ENCODE measurements at regions not wholly inside any gene's neighbourhood (a gene's known extent, or its start where the extent isn't known, plus 50 kb on each side); places are given as distances from the start of the nearest gene placed in this dataset.

GRCh38 chr18:25962919-25963318 is 127.5 kb downstream of the SS18 start:
- TF ChIP-seq EZH2 (IDR thresholded peaks at IDR 0.05; ENCODE audit: borderline replicate concordance, low read depth, low read length, poor library complexity, severe bottlenecking) (no peak), CTCF (conservative IDR thresholded peaks at IDR 0.05; ENCODE audit: low read depth, low read length) (no peak)
- CTCF ChIA-PET: no interaction called here
- DNase-seq (ENCODE audit: low spot score): no peak
- Histone ChIP-seq H3K27ac (ENCODE audit: low read depth, low read length, poor library complexity, severe bottlenecking) (no peak overlapping the region), H3K9me3 (ENCODE audit: low read depth, low read length, poor library complexity, severe bottlenecking) (no peaks in the 10 kb centered on the region), H3K27me3 (replicated peaks; ENCODE audit: insufficient read depth, low read depth, low read length, poor library complexity) (no peaks in the 10 kb centered on the region), H3K36me3 (ENCODE audit: insufficient read depth, low read length, poor library complexity, severe bottlenecking) (no peaks in the 10 kb centered on the region), H3K4me3 (ENCODE audit: low read depth, low read length, poor library complexity, severe bottlenecking) (no peak overlapping the region), H3K4me1 (ENCODE audit: insufficient read depth, low read length, poor library complexity, severe bottlenecking) (no peaks in the 10 kb centered on the region)
- no TSS peak for BruUV-seq (replicated peaks)
- intact Hi-C loops (cut with micrococcal nuclease; ENCODE audit: unreplicated experiment): loop anchor here (5.0 kb wide), 1 partner anchor 51 kb away; no protein-coding TSS in a partner anchor
- POLR2A ChIA-PET (ENCODE audit: low non-redundant PET): no interaction called here

GRCh38 chr18:25962176-25962575 is 128.2 kb downstream of the SS18 start:
- ChIA-PET CTCF (no interaction called here), POLR2A (ENCODE audit: low non-redundant PET) (no interaction called here)
- H3K9me3 ChIP-seq (ENCODE audit: low read depth, low read length, poor library complexity, severe bottlenecking): no peaks in the 10 kb centered on the region
- no peak for DNase-seq (ENCODE audit: low spot score)
- H3K27me3 ChIP-seq (replicated peaks; ENCODE audit: insufficient read depth, low read depth, low read length, poor library complexity): no peaks in the 10 kb centered on the region
- H3K27ac ChIP-seq (ENCODE audit: low read depth, low read length, poor library complexity, severe bottlenecking): no peak overlapping the region
- H3K4me1 ChIP-seq (ENCODE audit: insufficient read depth, low read length, poor library complexity, severe bottlenecking): no peaks in the 10 kb centered on the region
- no peak for TF ChIP-seq CTCF (conservative IDR thresholded peaks at IDR 0.05; ENCODE audit: low read depth, low read length)
- TF ChIP-seq EZH2 (IDR thresholded peaks at IDR 0.05; ENCODE audit: borderline replicate concordance, low read depth, low read length, poor library complexity, severe bottlenecking): no peak
- no TSS peak for BruUV-seq (replicated peaks)
- H3K4me3 ChIP-seq (ENCODE audit: low read depth, low read length, poor library complexity, severe bottlenecking): no peak overlapping the region
- H3K36me3 ChIP-seq (ENCODE audit: insufficient read depth, low read length, poor library complexity, severe bottlenecking): no peaks in the 10 kb centered on the region
- intact Hi-C loops (cut with micrococcal nuclease; ENCODE audit: unreplicated experiment): loop anchor here (5.0 kb wide), 1 partner anchor 50 kb away; no protein-coding TSS in a partner anchor

- no peaks in the 10 kb centered on the region for H3K4me1 ChIP-seq (ENCODE audit: insufficient read depth, low read length, poor library complexity, severe bottlenecking)
- no peaks in the 10 kb centered on the region for H3K9me3 ChIP-seq (ENCODE audit: low read depth, low read length, poor library complexity, severe bottlenecking)
- H3K4me3 ChIP-seq (ENCODE audit: low read depth, low read length, poor library complexity, severe bottlenecking): no peak overlapping the region
- POLR2A ChIA-PET (ENCODE audit: low non-redundant PET): no interaction called here
- no peaks in the 10 kb centered on the region for H3K27me3 ChIP-seq (replicated peaks; ENCODE audit: insufficient read depth, low read depth, low read length, poor library complexity)
- CTCF ChIA-PET: no interaction called here
- H3K36me3 ChIP-seq (ENCODE audit: insufficient read depth, low read length, poor library complexity, severe bottlenecking): no peaks in the 10 kb centered on the region
- H3K27ac ChIP-seq (ENCODE audit: low read depth, low read length, poor library complexity, severe bottlenecking): no peak overlapping the region
- BruUV-seq (replicated peaks): no TSS peak
- no peak for TF ChIP-seq EZH2 (IDR thresholded peaks at IDR 0.05; ENCODE audit: borderline replicate concordance, low read depth, low read length, poor library complexity, severe bottlenecking)
- no peak for TF ChIP-seq CTCF (conservative IDR thresholded peaks at IDR 0.05; ENCODE audit: low read depth, low read length)
- intact Hi-C loops (cut with micrococcal nuclease; ENCODE audit: unreplicated experiment): no loop called here
- no peak for DNase-seq (ENCODE audit: low spot score)
These were observed 133.4 kb downstream of the SS18 start for GRCh38 chr18:25957017-25957416.

Measured in A673 (cell line).